WERI-Rb-1 (cell line): ENCODE measurements at regions not wholly inside any gene's neighbourhood (a gene's known extent, or its start where the extent isn't known, plus 50 kb on each side); places are given as distances from the start of the nearest gene placed in this dataset.

Source experiments
- DNase-seq: peaks from one replicate; pipeline ENCODE4 v3.0.0-alpha.2; 2020
- H3K27ac ChIP-seq: fragments of 250-450 bp; sonication (Bioruptor Pico); 2 replicates; pipeline ENCODE4 v1.5.1; 2020; ENCODE audit warnings: mild to moderate bottlenecking, moderate library complexity
- H3K27me3 ChIP-seq: fragments of 250-450 bp; sonication (Bioruptor Pico); 2 replicates; pipeline ENCODE4 v1.5.1; 2021; ENCODE audit warnings: mild to moderate bottlenecking, low read depth, moderate library complexity; ENCODE audit not compliant: insufficient read depth, severe bottlenecking
- H3K36me3 ChIP-seq: fragments of 250-450 bp; sonication (Bioruptor Pico); 2 replicates; pipeline ENCODE4 v1.5.1; 2020; ENCODE audit warnings: mild to moderate bottlenecking, moderate library complexity
- H3K4me3 ChIP-seq: 2 replicates; pipeline ENCODE4 v1.5.1; 2011; ENCODE audit warnings: low read depth, mild to moderate bottlenecking, control low read depth, low read length
- H3K9me3 ChIP-seq: fragments of 250-450 bp; sonication (Bioruptor Pico); 2 replicates; pipeline ENCODE4 v1.5.1; 2021; ENCODE audit warnings: mild to moderate bottlenecking, moderate library complexity; ENCODE audit not compliant: severe bottlenecking
- TF ChIP-seq, protein P1 (sequence below): IDR thresholded peaks from 2 replicates; pipeline ENCODE4 v1.5.1; 2011; ENCODE audit warnings: low read depth, mild to moderate bottlenecking, control low read depth, inconsistent platforms, low read length

DNA sequence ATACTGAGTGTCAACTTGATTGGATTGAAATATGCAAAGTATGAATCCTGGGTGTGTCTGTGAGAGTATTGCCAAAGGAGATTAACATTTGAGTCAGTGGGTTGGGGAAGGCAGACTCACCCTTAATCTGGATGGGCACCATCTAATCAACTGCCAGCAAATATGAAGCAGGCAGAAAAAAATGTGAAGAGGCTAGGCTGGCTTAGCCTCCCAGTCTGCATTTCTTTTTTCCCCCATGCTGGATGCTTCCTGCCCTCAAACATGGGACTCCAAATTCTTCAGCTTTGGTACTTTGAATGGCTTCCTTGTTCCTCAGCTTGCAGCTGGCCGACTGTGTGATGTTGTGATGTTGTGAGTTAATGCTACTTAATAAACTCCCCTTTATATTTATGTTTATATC is 577.4 kb downstream of the CPS1 start:
- no peaks in the 10 kb centered on the region for H3K27me3 ChIP-seq
- no peak for DNase-seq
- no peaks in the 10 kb centered on the region for H3K9me3 ChIP-seq
- H3K4me3 ChIP-seq: no peak overlapping the region
- no peak overlapping the region for H3K27ac ChIP-seq
- H3K36me3 ChIP-seq: no peaks in the 10 kb centered on the region
- TF ChIP-seq, protein P1, sequence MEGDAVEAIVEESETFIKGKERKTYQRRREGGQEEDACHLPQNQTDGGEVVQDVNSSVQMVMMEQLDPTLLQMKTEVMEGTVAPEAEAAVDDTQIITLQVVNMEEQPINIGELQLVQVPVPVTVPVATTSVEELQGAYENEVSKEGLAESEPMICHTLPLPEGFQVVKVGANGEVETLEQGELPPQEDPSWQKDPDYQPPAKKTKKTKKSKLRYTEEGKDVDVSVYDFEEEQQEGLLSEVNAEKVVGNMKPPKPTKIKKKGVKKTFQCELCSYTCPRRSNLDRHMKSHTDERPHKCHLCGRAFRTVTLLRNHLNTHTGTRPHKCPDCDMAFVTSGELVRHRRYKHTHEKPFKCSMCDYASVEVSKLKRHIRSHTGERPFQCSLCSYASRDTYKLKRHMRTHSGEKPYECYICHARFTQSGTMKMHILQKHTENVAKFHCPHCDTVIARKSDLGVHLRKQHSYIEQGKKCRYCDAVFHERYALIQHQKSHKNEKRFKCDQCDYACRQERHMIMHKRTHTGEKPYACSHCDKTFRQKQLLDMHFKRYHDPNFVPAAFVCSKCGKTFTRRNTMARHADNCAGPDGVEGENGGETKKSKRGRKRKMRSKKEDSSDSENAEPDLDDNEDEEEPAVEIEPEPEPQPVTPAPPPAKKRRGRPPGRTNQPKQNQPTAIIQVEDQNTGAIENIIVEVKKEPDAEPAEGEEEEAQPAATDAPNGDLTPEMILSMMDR: no peak

DNA sequence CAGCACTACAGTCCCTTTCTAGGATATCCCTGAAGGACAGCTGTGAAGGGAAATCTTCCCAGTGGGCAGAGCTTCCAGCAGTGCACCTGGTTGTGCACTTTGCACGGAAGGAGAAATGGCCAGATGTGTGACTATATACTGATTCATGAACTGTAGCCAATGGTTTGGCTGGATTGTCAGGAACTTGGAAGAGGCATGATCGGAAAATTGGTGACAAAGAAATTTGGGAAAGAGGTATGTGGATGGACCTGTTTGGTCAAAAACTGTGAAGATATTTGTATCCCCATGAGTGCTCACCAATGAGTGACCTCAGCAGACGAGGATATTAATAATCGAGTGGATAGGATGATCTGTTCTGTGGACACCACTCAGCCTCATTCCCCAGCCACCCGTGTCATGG is 582.2 kb downstream of the CPS1 start:
- no peak overlapping the region for H3K4me3 ChIP-seq
- TF ChIP-seq, protein P1: no peak
- H3K9me3 ChIP-seq: no peaks in the 10 kb centered on the region
- no peak overlapping the region for H3K27ac ChIP-seq
- no peaks in the 10 kb centered on the region for H3K36me3 ChIP-seq
- H3K27me3 ChIP-seq: no peaks in the 10 kb centered on the region
- no peak for DNase-seq

DNA sequence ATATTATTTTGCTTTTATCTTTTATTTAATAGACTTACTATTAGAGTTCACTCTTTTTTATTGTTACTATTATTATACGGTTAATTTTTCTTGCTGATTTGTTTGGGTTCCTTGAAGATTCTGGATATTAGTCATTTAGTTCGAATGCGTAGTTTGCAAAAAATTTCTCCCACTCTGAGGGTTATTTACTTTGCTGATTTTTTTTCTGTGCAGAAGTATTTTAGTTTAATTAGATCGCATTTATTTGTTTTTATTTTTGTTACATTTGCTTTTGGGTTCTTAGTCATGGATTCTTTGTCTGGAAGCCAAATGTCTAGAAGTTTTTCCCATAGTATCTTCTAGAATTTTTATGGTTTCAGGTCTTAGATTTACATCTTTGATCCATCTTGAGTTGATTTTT is 585.2 kb downstream of the CPS1 start:
- TF ChIP-seq, protein P1: no peak
- no peak overlapping the region for H3K4me3 ChIP-seq
- H3K36me3 ChIP-seq: no peaks in the 10 kb centered on the region
- H3K9me3 ChIP-seq: no peaks in the 10 kb centered on the region
- H3K27ac ChIP-seq: no peak overlapping the region
- DNase-seq: no peak
- H3K27me3 ChIP-seq: no peaks in the 10 kb centered on the region

DNA sequence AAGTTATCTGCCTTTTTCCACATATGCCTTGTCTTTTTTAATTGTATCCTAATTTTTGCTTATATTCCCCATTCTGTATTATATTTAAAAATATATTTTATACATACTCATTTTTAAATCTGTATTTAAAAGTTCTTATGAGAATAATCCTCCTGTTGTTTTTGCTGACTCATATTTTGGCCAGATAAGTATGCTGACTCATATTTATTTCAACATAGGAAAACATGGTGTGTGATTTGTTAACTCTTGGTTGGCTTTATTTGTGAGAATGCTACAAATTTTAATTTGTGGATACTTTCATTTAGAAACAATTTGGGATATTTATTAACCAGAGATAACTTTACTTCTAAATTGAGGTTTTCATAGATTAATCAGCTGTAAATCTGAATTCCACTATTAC is 587.7 kb downstream of the CPS1 start:
- Histone ChIP-seq H3K9me3 (no peaks in the 10 kb centered on the region), H3K4me3 (no peak overlapping the region), H3K27me3 (no peaks in the 10 kb centered on the region), H3K36me3 (no peaks in the 10 kb centered on the region), H3K27ac (no peak overlapping the region)
- TF ChIP-seq, protein P1: no peak
- DNase-seq: no peak

DNA sequence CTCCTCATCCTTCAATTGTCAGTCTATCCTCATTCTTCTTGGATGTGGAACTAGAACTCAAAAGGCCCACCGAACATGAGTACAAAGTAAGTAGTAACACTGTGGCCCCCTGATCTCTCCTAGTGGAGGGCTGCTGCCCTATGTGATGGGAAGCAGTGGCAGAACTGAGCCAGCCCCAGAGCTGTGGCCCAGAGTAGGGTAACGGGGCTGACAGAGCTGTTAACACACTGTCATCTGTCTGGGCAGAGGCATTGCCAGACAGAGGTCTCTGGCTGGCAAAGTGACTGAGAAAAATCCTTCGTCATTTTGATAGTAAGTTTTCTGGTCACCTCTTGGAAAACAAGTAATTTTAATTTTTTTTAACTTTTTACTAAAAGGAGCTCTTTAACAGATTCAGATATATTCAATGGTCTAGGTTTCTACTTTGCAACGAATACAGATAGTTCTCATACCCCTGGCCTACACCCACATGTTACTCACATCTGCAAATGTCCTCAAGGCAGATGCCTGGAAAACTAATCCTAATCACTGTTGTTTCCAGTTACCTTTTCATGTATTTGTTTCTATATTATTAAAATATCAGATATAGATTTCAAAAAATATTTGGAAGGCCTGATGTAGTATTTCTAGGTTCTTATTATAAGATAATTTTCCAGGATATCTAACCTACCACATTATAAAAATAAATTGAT is 588.7 kb downstream of the CPS1 start:
- DNase-seq: no peak
- TF ChIP-seq, protein P1: no peak
- H3K27me3 ChIP-seq: no peaks in the 10 kb centered on the region
- H3K36me3 ChIP-seq: no peaks in the 10 kb centered on the region
- H3K27ac ChIP-seq: no peak overlapping the region
- no peak overlapping the region for H3K4me3 ChIP-seq
- no peaks in the 10 kb centered on the region for H3K9me3 ChIP-seq

DNA sequence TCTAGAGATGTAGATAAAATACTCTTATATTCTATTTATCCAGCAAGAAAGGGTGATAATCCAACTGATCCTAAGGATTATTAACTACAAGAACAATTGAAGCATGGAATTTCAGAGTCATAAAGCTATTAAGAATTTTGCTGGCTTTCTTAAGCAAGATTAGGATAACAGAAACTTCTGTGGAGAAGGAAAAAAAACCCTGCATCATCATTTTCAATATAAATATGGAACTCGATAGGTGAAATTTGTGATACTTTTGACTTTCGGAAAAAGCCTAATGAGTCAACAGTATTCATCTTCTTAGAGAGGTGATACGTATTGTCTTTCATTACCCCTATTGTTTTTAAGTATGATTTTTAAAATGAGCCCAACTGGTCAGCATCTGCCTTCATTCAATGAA is 593.3 kb downstream of the CPS1 start:
- no peak for DNase-seq
- TF ChIP-seq, protein P1: no peak

More for the DNA sequence above, 593.3 kb downstream of the CPS1 start:
- Histone ChIP-seq H3K4me3 (no peak overlapping the region), H3K27me3 (no peaks in the 10 kb centered on the region), H3K9me3 (no peaks in the 10 kb centered on the region), H3K36me3 (no peaks in the 10 kb centered on the region), H3K27ac (no peak overlapping the region)
